ENCODE measurements at regions not wholly inside any gene's neighbourhood (a gene's known extent, or its start where the extent isn't known, plus 50 kb on each side); places are given as distances from the start of the nearest gene placed in this dataset.
"Not testable (repeated sequence)": the region's sequence is repeated elsewhere in the genome, so short reads cannot be mapped to it uniquely, and the experiment has no call there.

DNA sequence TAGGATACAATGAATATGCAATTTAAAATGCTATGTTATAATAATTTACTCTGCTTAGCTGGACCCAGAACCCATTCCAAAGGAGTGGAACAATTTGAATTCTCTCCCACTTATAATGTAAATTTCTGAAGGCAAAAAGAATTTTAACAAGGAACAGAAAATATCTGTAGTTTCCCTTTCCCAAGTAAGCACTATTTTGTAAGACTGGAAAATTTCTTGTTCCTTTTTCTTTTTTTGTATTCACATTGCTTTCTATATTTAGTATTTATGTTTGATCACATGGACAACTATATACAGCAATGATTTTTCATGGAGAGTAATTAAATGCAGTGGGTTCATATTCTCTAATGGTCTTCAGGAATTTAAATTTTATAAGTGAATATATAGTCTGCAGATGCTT, 127.4 kb downstream of the GPR85 start:
- no peaks in the 10 kb centered on the region for H3K4me1 ChIP-seq (ENCODE audit: control insufficient read depth in 3 of 3, insufficient read depth in 3 of 3, low read length in 3 of 3)
- H3K4me3 ChIP-seq (ENCODE audit: low read length in 3 of 3) = no peak overlapping the region
- no peaks in the 10 kb centered on the region for H3K9me3 ChIP-seq (ENCODE audit: control insufficient read depth in 3 of 3, low read length in 3 of 3)
- H3K36me3 ChIP-seq (ENCODE audit: control insufficient read depth in 3 of 3, insufficient read depth in 3 of 3, low read length in 3 of 3) = no peaks in the 10 kb centered on the region
- H3K27me3 ChIP-seq (ENCODE audit: control insufficient read depth in 3 of 3, insufficient read depth in 3 of 3, low read length in 3 of 3) = no peaks in the 10 kb centered on the region
- no peak overlapping the region for H3K27ac ChIP-seq (ENCODE audit: low read depth, low read length)
- H3K9ac ChIP-seq (ENCODE audit: low read depth in 1 of 3, low read length in 3 of 3) = no peak overlapping the region

DNA sequence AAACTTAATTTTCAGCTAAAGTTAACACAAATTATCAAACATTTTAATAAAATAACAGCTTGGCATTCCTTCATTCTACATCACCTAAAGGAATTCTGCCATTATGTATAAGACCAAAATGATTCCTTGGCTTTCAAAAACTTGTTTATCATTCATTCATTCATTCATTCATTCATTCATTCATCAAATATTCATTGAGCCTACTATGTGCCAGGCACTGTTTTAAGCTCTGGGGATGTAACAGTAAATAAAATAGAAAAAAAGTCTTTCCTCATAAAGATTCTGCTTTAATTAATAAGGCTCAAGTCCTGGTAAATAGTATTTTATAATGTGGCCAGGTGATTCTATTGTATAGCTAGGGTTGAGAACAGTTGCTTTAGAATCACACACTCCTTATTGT, 127.9 kb downstream of the GPR85 start:
- Histone ChIP-seq H3K9ac (ENCODE audit: low read depth in 1 of 3, low read length in 3 of 3) (no peak overlapping the region), H3K4me3 (ENCODE audit: low read length in 3 of 3) (no peak overlapping the region), H3K27ac (ENCODE audit: low read depth, low read length) (no peak overlapping the region), H3K4me1 (ENCODE audit: control insufficient read depth in 3 of 3, insufficient read depth in 3 of 3, low read length in 3 of 3) (no peaks in the 10 kb centered on the region), H3K27me3 (ENCODE audit: control insufficient read depth in 3 of 3, insufficient read depth in 3 of 3, low read length in 3 of 3) (no peaks in the 10 kb centered on the region), H3K9me3 (ENCODE audit: control insufficient read depth in 3 of 3, low read length in 3 of 3) (no peaks in the 10 kb centered on the region), H3K36me3 (ENCODE audit: control insufficient read depth in 3 of 3, insufficient read depth in 3 of 3, low read length in 3 of 3) (no peaks in the 10 kb centered on the region)

DNA sequence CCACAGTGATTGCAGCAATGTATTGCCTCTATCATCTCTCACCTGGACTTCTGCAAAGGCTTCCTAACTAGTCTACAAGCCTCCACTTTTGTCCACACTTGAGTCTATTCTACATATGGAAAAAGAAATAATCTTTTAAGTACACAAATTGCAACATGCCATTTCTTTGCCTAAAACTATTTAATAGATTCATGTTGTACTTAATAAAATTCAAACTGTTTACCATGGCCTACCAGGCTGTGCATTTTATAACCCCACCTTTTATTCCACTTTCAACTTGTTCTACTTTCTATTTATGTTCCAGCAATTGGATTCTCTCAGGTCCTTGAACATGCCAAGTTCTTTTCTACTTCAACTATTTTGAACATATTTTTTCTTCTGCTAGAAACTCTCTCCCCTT, 128.7 kb downstream of the GPR85 start:
- no peaks in the 10 kb centered on the region for H3K36me3 ChIP-seq (ENCODE audit: control insufficient read depth in 3 of 3, insufficient read depth in 3 of 3, low read length in 3 of 3)
- H3K9me3 ChIP-seq (ENCODE audit: control insufficient read depth in 3 of 3, low read length in 3 of 3) = no peaks in the 10 kb centered on the region
- H3K4me3 ChIP-seq (ENCODE audit: low read length in 3 of 3) = no peak overlapping the region
- H3K27me3 ChIP-seq (ENCODE audit: control insufficient read depth in 3 of 3, insufficient read depth in 3 of 3, low read length in 3 of 3) = no peaks in the 10 kb centered on the region
- H3K27ac ChIP-seq (ENCODE audit: low read depth, low read length) = no peak overlapping the region
- no peak overlapping the region for H3K9ac ChIP-seq (ENCODE audit: low read depth in 1 of 3, low read length in 3 of 3)
- no peaks in the 10 kb centered on the region for H3K4me1 ChIP-seq (ENCODE audit: control insufficient read depth in 3 of 3, insufficient read depth in 3 of 3, low read length in 3 of 3)

DNA sequence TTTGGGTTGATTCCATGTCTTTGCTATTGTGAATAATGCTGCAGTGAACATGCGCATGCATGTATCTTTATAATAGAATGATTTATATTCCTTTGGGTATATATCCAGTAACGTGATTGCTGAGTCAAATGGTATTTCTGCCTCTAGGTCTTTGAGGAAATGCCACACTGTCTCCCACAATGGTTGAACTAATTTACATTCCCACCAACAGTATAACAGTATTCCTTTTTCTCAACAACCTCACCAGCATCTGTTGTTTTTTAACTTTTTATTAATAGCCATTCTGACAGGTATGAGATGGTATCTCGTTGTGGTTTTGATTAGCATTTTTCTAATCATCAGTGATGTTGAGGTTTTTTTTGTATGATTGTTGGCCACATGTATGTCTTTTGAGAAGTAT, 133.6 kb downstream of the GPR85 start:
- not testable (repeated sequence) for H3K36me3 ChIP-seq (ENCODE audit: control insufficient read depth in 3 of 3, insufficient read depth in 3 of 3, low read length in 3 of 3); H3K27ac ChIP-seq (ENCODE audit: low read depth, low read length); H3K9me3 ChIP-seq (ENCODE audit: control insufficient read depth in 3 of 3, low read length in 3 of 3); H3K4me3 ChIP-seq (ENCODE audit: low read length in 3 of 3); H3K9ac ChIP-seq (ENCODE audit: low read depth in 1 of 3, low read length in 3 of 3); H3K4me1 ChIP-seq (ENCODE audit: control insufficient read depth in 3 of 3, insufficient read depth in 3 of 3, low read length in 3 of 3); H3K27me3 ChIP-seq (ENCODE audit: control insufficient read depth in 3 of 3, insufficient read depth in 3 of 3, low read length in 3 of 3)

DNA sequence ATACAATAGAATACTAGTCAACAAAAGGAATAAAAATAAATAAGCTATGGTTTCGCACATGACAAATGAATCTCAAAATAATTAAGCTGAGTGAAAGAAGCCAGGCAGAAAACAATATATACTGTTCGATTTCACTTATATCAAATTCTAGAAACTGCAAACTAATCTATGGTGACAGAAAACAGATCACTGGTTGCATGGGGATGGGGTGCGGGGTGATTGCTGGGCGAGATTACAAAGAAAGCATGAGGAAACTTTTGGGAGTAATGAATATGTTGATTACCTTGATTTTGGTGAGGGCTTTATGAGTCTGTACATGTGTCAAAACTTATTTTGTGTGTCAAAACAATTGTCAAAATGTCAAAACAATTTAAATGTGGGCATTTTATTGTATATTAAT, 135.6 kb downstream of the GPR85 start:
- no peaks in the 10 kb centered on the region for H3K9me3 ChIP-seq (ENCODE audit: control insufficient read depth in 3 of 3, low read length in 3 of 3)
- H3K36me3 ChIP-seq (ENCODE audit: control insufficient read depth in 3 of 3, insufficient read depth in 3 of 3, low read length in 3 of 3) = no peaks in the 10 kb centered on the region
- H3K27me3 ChIP-seq (ENCODE audit: control insufficient read depth in 3 of 3, insufficient read depth in 3 of 3, low read length in 3 of 3) = no peaks in the 10 kb centered on the region
- H3K27ac ChIP-seq (ENCODE audit: low read depth, low read length) = no peak overlapping the region
- no peaks in the 10 kb centered on the region for H3K4me1 ChIP-seq (ENCODE audit: control insufficient read depth in 3 of 3, insufficient read depth in 3 of 3, low read length in 3 of 3)
- no peak overlapping the region for H3K9ac ChIP-seq (ENCODE audit: low read depth in 1 of 3, low read length in 3 of 3)
- H3K4me3 ChIP-seq (ENCODE audit: low read length in 3 of 3) = no peak overlapping the region

DNA sequence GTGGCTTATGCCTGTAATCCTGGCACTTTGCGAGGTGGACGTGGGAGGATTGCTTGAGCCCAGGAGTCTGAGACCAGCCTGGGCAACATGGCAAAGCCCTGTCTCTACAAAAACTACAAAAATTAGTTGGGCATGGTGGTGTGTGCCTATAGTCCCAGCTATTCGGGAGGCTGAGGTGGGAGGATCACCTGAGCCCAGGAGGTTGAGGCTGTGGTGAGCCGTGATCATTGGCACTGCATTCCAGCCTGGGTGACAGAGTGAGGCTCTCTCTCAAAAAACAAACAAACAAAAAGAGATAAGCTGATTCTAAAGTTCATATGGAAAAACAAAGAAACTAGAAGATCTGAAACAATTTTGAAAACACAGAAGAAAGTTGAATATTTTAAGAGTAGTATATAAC, 136.9 kb downstream of the GPR85 start:
- H3K4me1 ChIP-seq (ENCODE audit: control insufficient read depth in 3 of 3, insufficient read depth in 3 of 3, low read length in 3 of 3); H3K9ac ChIP-seq (ENCODE audit: low read depth in 1 of 3, low read length in 3 of 3); H3K36me3 ChIP-seq (ENCODE audit: control insufficient read depth in 3 of 3, insufficient read depth in 3 of 3, low read length in 3 of 3); H3K9me3 ChIP-seq (ENCODE audit: control insufficient read depth in 3 of 3, low read length in 3 of 3); H3K27ac ChIP-seq (ENCODE audit: low read depth, low read length); H3K4me3 ChIP-seq (ENCODE audit: low read length in 3 of 3); H3K27me3 ChIP-seq (ENCODE audit: control insufficient read depth in 3 of 3, insufficient read depth in 3 of 3, low read length in 3 of 3): not testable (repeated sequence)

DNA sequence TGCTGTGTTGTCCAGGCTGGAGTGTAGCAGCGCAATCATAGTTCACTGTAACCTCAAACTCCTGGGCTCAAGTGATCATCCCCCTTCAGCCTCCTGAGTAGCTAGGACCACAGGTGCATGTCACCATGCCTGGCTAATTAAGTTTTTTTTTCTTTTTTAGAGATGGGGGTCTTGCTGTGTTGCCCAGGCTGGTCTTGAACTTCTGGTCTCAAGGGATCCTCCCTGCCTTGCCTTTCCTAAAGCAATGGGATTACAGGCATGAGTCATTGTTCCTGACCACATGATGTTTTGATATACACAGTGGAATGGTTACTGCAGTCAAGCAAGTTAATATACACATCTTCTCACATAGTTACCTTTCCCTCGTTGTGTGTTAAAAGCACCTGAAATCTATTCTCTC, 140.3 kb downstream of the GPR85 start:
- H3K27ac ChIP-seq (ENCODE audit: low read depth, low read length) = no peak overlapping the region
- no peak overlapping the region for H3K9ac ChIP-seq (ENCODE audit: low read depth in 1 of 3, low read length in 3 of 3)
- peaks cover 0 to 4% (median 0%) of the 10 kb centered on the region in 3 donors for H3K27me3 ChIP-seq (ENCODE audit: control insufficient read depth in 3 of 3, insufficient read depth in 3 of 3, low read length in 3 of 3)
- H3K9me3 ChIP-seq (ENCODE audit: control insufficient read depth in 3 of 3, low read length in 3 of 3) = no peaks in the 10 kb centered on the region
- no peaks in the 10 kb centered on the region for H3K36me3 ChIP-seq (ENCODE audit: control insufficient read depth in 3 of 3, insufficient read depth in 3 of 3, low read length in 3 of 3)
- no peaks in the 10 kb centered on the region for H3K4me1 ChIP-seq (ENCODE audit: control insufficient read depth in 3 of 3, insufficient read depth in 3 of 3, low read length in 3 of 3)
- H3K4me3 ChIP-seq (ENCODE audit: low read length in 3 of 3) = no peak overlapping the region

DNA sequence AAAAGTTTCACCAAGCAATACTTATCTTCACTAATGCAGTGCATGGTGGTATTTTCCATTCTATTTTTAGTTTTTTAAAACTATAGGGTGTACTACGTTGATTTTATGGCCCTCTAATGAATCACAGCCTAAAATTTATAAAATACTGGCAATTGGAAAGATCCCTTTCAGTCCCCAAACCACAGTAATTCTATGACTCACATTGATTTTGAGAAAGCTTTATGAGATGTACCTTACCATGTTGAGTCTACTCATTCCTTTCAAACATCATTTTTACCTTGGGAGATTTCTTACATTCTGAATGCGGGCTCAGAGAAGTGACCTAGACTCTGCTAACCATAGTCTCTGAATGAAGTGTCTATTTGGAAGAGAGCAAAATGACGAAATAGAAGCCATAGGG, 141.6 kb downstream of the GPR85 start:
- no peak overlapping the region for H3K4me3 ChIP-seq (ENCODE audit: low read length in 3 of 3)
- no peaks in the 10 kb centered on the region for H3K9me3 ChIP-seq (ENCODE audit: control insufficient read depth in 3 of 3, low read length in 3 of 3)
- H3K27ac ChIP-seq (ENCODE audit: low read depth, low read length) = no peak overlapping the region
- peaks cover 2 to 5% (median 4%) of the 10 kb centered on the region in 3 donors for H3K4me1 ChIP-seq (ENCODE audit: control insufficient read depth in 3 of 3, insufficient read depth in 3 of 3, low read length in 3 of 3)
- H3K27me3 ChIP-seq (ENCODE audit: control insufficient read depth in 3 of 3, insufficient read depth in 3 of 3, low read length in 3 of 3) = peaks cover 0 to 4% (median 0%) of the 10 kb centered on the region in 3 donors
- H3K9ac ChIP-seq (ENCODE audit: low read depth in 1 of 3, low read length in 3 of 3) = no peak overlapping the region
- no peaks in the 10 kb centered on the region for H3K36me3 ChIP-seq (ENCODE audit: control insufficient read depth in 3 of 3, insufficient read depth in 3 of 3, low read length in 3 of 3)

DNA sequence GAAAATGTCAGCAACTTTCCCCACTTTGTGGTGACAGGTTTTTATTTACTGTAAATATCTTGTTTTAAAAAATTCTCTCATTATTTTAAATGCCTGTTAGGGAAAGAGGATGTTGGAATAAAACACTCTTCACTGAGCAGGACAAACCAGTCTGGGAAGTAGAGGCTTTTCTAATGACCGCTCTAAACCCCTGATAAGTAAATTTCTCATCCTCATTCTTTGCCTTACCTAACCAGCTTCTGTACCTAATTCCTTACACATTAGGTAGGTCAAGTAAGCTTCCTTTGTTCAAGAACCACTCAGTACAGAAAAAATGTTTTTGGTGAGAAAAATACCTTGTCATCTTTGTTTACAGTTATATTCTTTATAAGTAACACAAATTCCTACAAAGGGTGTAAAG, 143.6 kb downstream of the GPR85 start:
- Histone ChIP-seq H3K27ac (ENCODE audit: low read depth, low read length) (no peak overlapping the region), H3K4me1 (ENCODE audit: control insufficient read depth in 3 of 3, insufficient read depth in 3 of 3, low read length in 3 of 3) (peaks cover 9 to 13% (median 11%) of the 10 kb centered on the region in 3 donors), H3K4me3 (ENCODE audit: low read length in 3 of 3) (no peak overlapping the region), H3K9ac (ENCODE audit: low read depth in 1 of 3, low read length in 3 of 3) (no peak overlapping the region), H3K36me3 (ENCODE audit: control insufficient read depth in 3 of 3, insufficient read depth in 3 of 3, low read length in 3 of 3) (no peaks in the 10 kb centered on the region), H3K27me3 (ENCODE audit: control insufficient read depth in 3 of 3, insufficient read depth in 3 of 3, low read length in 3 of 3) (peaks cover 0 to 4% (median 0%) of the 10 kb centered on the region in 3 donors), H3K9me3 (ENCODE audit: control insufficient read depth in 3 of 3, low read length in 3 of 3) (no peaks in the 10 kb centered on the region)

DNA sequence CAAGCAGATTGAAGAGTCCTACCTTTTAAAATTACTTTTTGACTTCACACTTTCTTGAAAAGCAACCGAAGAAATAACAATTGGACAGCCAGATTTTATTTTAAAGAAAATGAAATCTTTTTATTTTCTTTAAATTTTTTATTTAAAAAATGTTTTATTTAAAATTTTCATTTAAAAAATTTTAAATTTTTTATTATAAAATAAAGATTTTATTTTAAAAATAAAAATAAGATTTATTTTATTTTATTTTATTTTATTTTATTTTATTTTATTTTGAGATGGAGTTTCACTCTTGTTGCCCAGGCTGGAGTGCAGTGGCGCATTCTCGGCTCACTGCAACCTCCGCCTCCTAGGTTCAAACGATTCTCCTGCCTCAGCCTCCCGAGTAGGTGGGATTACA, 144.5 kb downstream of the GPR85 start:
- H3K27me3 ChIP-seq (ENCODE audit: control insufficient read depth in 3 of 3, insufficient read depth in 3 of 3, low read length in 3 of 3); H3K9me3 ChIP-seq (ENCODE audit: control insufficient read depth in 3 of 3, low read length in 3 of 3); H3K27ac ChIP-seq (ENCODE audit: low read depth, low read length); H3K9ac ChIP-seq (ENCODE audit: low read depth in 1 of 3, low read length in 3 of 3); H3K4me3 ChIP-seq (ENCODE audit: low read length in 3 of 3); H3K36me3 ChIP-seq (ENCODE audit: control insufficient read depth in 3 of 3, insufficient read depth in 3 of 3, low read length in 3 of 3): not testable (repeated sequence)
- peaks cover 9 to 13% (median 11%) of the 10 kb centered on the region in 3 donors for H3K4me1 ChIP-seq (ENCODE audit: control insufficient read depth in 3 of 3, insufficient read depth in 3 of 3, low read length in 3 of 3)

DNA sequence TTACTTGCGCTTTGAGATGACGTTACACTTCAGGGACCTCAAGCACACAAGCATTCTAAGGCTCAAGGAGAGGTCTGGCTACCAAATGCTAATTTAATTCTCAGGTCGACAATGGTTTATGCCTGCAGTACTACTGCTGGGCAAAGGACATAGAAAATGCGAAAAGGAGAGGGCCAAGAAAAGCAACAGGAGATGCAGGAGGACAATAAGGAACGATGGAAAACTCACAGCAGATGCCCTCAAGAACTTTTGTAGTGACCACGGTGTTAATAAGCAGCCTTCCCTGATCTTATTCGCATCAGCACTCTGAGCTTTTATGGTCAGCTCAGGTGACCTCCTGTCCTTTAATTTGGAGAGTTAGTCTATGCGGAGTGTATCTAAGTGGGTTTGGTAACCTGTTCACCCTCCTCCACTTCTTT, 146.3 kb downstream of the GPR85 start:
- Histone ChIP-seq H3K27ac (ENCODE audit: low read depth, low read length) (peak overlapping the region; percentile 75), H3K4me1 (ENCODE audit: control insufficient read depth in 3 of 3, insufficient read depth in 3 of 3, low read length in 3 of 3) (peaks cover 9 to 16% (median 11%) of the 10 kb centered on the region in 3 donors), H3K4me3 (ENCODE audit: low read length in 3 of 3) (peak overlapping the region; percentile 76 to 87 (median 79)), H3K9me3 (ENCODE audit: control insufficient read depth in 3 of 3, low read length in 3 of 3) (no peaks in the 10 kb centered on the region), H3K9ac (ENCODE audit: low read depth in 1 of 3, low read length in 3 of 3) (peak overlapping the region; percentile 74 to 81 (median 79)), H3K27me3 (ENCODE audit: control insufficient read depth in 3 of 3, insufficient read depth in 3 of 3, low read length in 3 of 3) (peaks cover 0 to 2% (median 0%) of the 10 kb centered on the region in 3 donors), H3K36me3 (ENCODE audit: control insufficient read depth in 3 of 3, insufficient read depth in 3 of 3, low read length in 3 of 3) (no peaks in the 10 kb centered on the region)

Data from skeletal muscle tissue (tissue), 3 donors.